K562 (cell line): ENCODE measurements at regions not wholly inside any gene's neighbourhood (a gene's known extent, or its start where the extent isn't known, plus 50 kb on each side); places are given as distances from the start of the nearest gene placed in this dataset.
A peak's percentile ranks its signal among the peaks of the same experiment; 100 is the strongest.

Experiments
- BCL6 ChIP-seq: fragments of 250-450 bp; sonication (Bioruptor Pico); IDR thresholded peaks from 2 replicates; pipeline ENCODE4 v1.4.0; 2020
- BCOR ChIP-seq: fragments of 450-650 bp; IDR thresholded peaks from 2 replicates; pipeline ENCODE4 v1.6.1; 2016
- CBX1 ChIP-seq: sonication (generic); IDR thresholded peaks from 2 replicates; pipeline ENCODE4 v1.6.1; 2016; ENCODE audit warnings: antibody characterized with exemption, low read depth, mild to moderate bottlenecking
- CEBPG ChIP-seq, 3 experiments: fragments of 200-800 bp in 1 of 3; sonication (Bioruptor generic) in 1 of 3; sonication (generic) in 1 of 3; formaldehyde crosslinking in 1 of 3; IDR thresholded peaks in 2 of 3; conservative IDR thresholded peaks in 1 of 3; 2 replicates each; pipeline versions ENCODE4 v1.6.1 to v1.8.0; 2016 to 2022; ENCODE audit warnings: missing compliant biosample characterization in 2 of 3, missing genetic modification characterization in 2 of 3, mild to moderate bottlenecking in 1 of 3, missing genetic modification reagents in 1 of 3
- EP400 ChIP-seq: fragments of 450-650 bp; IDR thresholded peaks from 2 replicates; pipeline ENCODE4 v1.6.1; 2017; ENCODE audit warnings: antibody characterized with exemption, mild to moderate bottlenecking, moderate library complexity
- ETS1 ChIP-seq: conservative IDR thresholded peaks from 2 replicates; pipeline ENCODE4 v1.6.1; 2011; ENCODE audit warnings: low read depth, mild to moderate bottlenecking, low read length; ENCODE audit not compliant: control insufficient read depth
- FOSL1 ChIP-seq: fragments of 200-800 bp; sonication (Bioruptor generic); conservative IDR thresholded peaks from 2 replicates; pipeline ENCODE4 v1.6.1; 2016; ENCODE audit warnings: missing genetic modification characterization, missing compliant biosample characterization
- GMEB1 ChIP-seq: fragments of 250-450 bp; sonication (Bioruptor Pico); IDR thresholded peaks from 2 replicates; pipeline ENCODE4 v1.4.0; 2020; ENCODE audit warnings: mild to moderate bottlenecking
- LCOR ChIP-seq: sonication (generic); formaldehyde crosslinking; IDR thresholded peaks from 2 replicates; pipeline ENCODE4 v1.8.0; 2022; ENCODE audit warnings: mild to moderate bottlenecking, missing genetic modification reagents
- MEIS2 ChIP-seq: fragments of 450-650 bp; IDR thresholded peaks from 2 replicates; pipeline ENCODE4 v1.6.1; 2014; ENCODE audit warnings: mild to moderate bottlenecking; ENCODE audit not compliant: partially characterized antibody
- MXD1 ChIP-seq: fragments of 250-450 bp; sonication (Bioruptor Pico); IDR thresholded peaks from 2 replicates; pipeline ENCODE4 v1.8.0; 2021; ENCODE audit warnings: borderline replicate concordance, mild to moderate bottlenecking, moderate library complexity; ENCODE audit not compliant: poor library complexity, severe bottlenecking
- NFYB ChIP-seq: IDR thresholded peaks from 2 replicates; pipeline ENCODE4 v1.6.1; 2011; ENCODE audit warnings: mild to moderate bottlenecking, moderate library complexity; ENCODE audit not compliant: insufficient read length; ENCODE audit errors: extremely low read depth
- RBM14 ChIP-seq: fragments of 200-400 bp; formaldehyde crosslinking; IDR thresholded peaks from 2 replicates; pipeline ENCODE4 v1.6.1; 2018; ENCODE audit warnings: low read depth, mild to moderate bottlenecking, low read length, moderate library complexity, borderline replicate concordance; ENCODE audit not compliant: insufficient read depth
- SMARCE1 ChIP-seq: fragments of 450-650 bp; IDR thresholded peaks from 2 replicates; pipeline ENCODE4 v1.7.1; 2016; ENCODE audit warnings: mild to moderate bottlenecking
- SPI1 ChIP-seq: IDR thresholded peaks from 2 replicates; pipeline ENCODE4 v1.6.1; 2011; ENCODE audit warnings: low read depth, low read length, control low read depth, borderline replicate concordance
- SRSF1 ChIP-seq: fragments of 200-400 bp; formaldehyde crosslinking; IDR thresholded peaks from 2 replicates; pipeline ENCODE4 v1.6.1; 2017; ENCODE audit warnings: mild to moderate bottlenecking, low read depth, low read length, moderate library complexity
- STAT5A ChIP-seq: IDR thresholded peaks from 2 replicates; pipeline ENCODE4 v1.6.1; 2012; ENCODE audit warnings: low read length, inconsistent platforms, borderline replicate concordance
- TARDBP ChIP-seq: fragments of 450-650 bp; IDR thresholded peaks from 2 replicates; pipeline ENCODE4 v1.6.1; 2016
- TBP ChIP-seq: optimal IDR thresholded peaks from 2 replicates; pipeline ENCODE3; 2011; ENCODE audit warnings: low read depth, low read length, improper control_type of control experiment
- TCF7L2 ChIP-seq: fragments of 150-350 bp; IDR thresholded peaks from 2 replicates; pipeline ENCODE4 v1.6.1; 2016; ENCODE audit warnings: low read depth, mild to moderate bottlenecking, low read length, moderate library complexity
- TOE1 ChIP-seq, 2 experiments: fragments of 450-650 bp in 1 of 2; sonication (generic) in 1 of 2; formaldehyde crosslinking in 1 of 2; IDR thresholded peaks; 2 replicates each; pipeline versions ENCODE4 v1.7.1 to v1.8.0; 2016 to 2022; ENCODE audit warnings: borderline replicate concordance in 2 of 2, mild to moderate bottlenecking in 2 of 2, antibody characterized with exemption in 1 of 2, inconsistent platforms in 1 of 2, low read depth in 1 of 2, missing genetic modification reagents in 1 of 2, moderate library complexity in 1 of 2
- ZEB2 ChIP-seq: fragments of 450-650 bp; IDR thresholded peaks from 2 replicates; pipeline ENCODE4 v1.6.1; 2016
- ZNF436 ChIP-seq: fragments of 250-450, 450-650 bp; sonication (Bioruptor Pico); formaldehyde crosslinking; IDR thresholded peaks from 2 replicates; pipeline ENCODE4 v1.7.0; 2020; ENCODE audit warnings: mild to moderate bottlenecking
- ZNF445 ChIP-seq: fragments of 250-450 bp; sonication (Bioruptor Pico); IDR thresholded peaks from 2 replicates; pipeline ENCODE4 v1.4.0; 2020; ENCODE audit warnings: low read depth, mild to moderate bottlenecking, moderate library complexity
- ZNF778 ChIP-seq: fragments of 450-650 bp; formaldehyde crosslinking; IDR thresholded peaks from 2 replicates; pipeline ENCODE4 v1.4.0; 2020; ENCODE audit warnings: mild to moderate bottlenecking, moderate library complexity

- TF ChIP-seq ETS1 (0 out of 2 replicates have a peak, but pooled peaks have one; percentile 62), GMEB1 (CRISPR knock-in tag) (no peak), STAT5A (peak; percentile 59; the same call in 1 of the 2 replicates), ZNF778 (CRISPR knock-in tag) (no peak), ZNF436 (CRISPR knock-in tag) (peak; percentile 26; the same call in 1 of the 2 replicates), ZEB2 (0 out of 2 replicates have a peak, but pooled peaks have one; percentile 32), TBP (peak; percentile 47), NFYB (no peak), TCF7L2 (no peak), TOE1 (IDR thresholded peaks at IDR 0.05; ENCODE audit: borderline replicate concordance) (0 out of 2 replicates have a peak, but pooled peaks have one; percentile 25), TOE1 (CRISPR knock-in tag; IDR thresholded peaks at IDR 0.05; ENCODE audit: borderline replicate concordance, low read depth) (no peak), MEIS2 (peak; percentile 96), FOSL1 (tag) (peak; percentile 59; the same call in 1 of the 2 replicates), MXD1 (no peak), SPI1 (peak; percentile 87), CEBPG (CRISPR knock-in tag; IDR thresholded peaks at IDR 0.05) (no peak), CEBPG (tag; conservative IDR thresholded peaks at IDR 0.05 in 1 of 2, IDR thresholded peaks at IDR 0.05 in 1 of 2) (no peak), BCOR (peak; percentile 96), LCOR (CRISPR knock-in tag) (0 out of 2 replicates have a peak, but pooled peaks have one; percentile 9), RBM14 (no peak), TARDBP (0 out of 2 replicates have a peak, but pooled peaks have one; percentile 35), SRSF1 (no peak), BCL6 (CRISPR knock-in tag) (no peak), ZNF445 (CRISPR knock-in tag) (no peak), CBX1 (0 out of 2 replicates have a peak, but pooled peaks have one; percentile 62), SMARCE1 (peak; percentile 94), EP400 (no peak)
Measured at GRCh38 chr16:85171759-85172454, 59.6 kb upstream of the CIBAR2 start (continued).
